ENCODE measurements at regions not wholly inside any gene's neighbourhood (a gene's known extent, or its start where the extent isn't known, plus 50 kb on each side); places are given as distances from the start of the nearest gene placed in this dataset.

GRCh38 chr2:12552092-12552491 lies 164.6 kb upstream of the TRIB2 start:
- TF ChIP-seq POLR2AphosphoS5 (IDR thresholded peaks at IDR 0.05; ENCODE audit: low read depth, low read length) = no peak
- no peak for TF ChIP-seq POLR2A (IDR thresholded peaks at IDR 0.05; ENCODE audit: low read depth, low read length)
- no peak for TF ChIP-seq TAF1 (IDR thresholded peaks at IDR 0.05; ENCODE audit: low read depth, low read length)
- TF ChIP-seq SPI1 (IDR thresholded peaks at IDR 0.05; ENCODE audit: low read depth, low read length) = no peak
- no peak for TF ChIP-seq PAX5 (IDR thresholded peaks at IDR 0.05; ENCODE audit: insufficient read depth, low read length, severe bottlenecking)
- TF ChIP-seq POU2F2 (IDR thresholded peaks at IDR 0.05; ENCODE audit: low read depth, low read length) = no peak
